MM.1S (cell line): ENCODE measurements at regions not wholly inside any gene's neighbourhood (a gene's known extent, or its start where the extent isn't known, plus 50 kb on each side); places are given as distances from the start of the nearest gene placed in this dataset.
A peak's percentile ranks its signal among the peaks of the same experiment; 100 is the strongest.

Experiments used
- DNase-seq: peaks from one replicate; pipeline ENCODE4 v3.0.0-alpha.2; 2015
- H2AFZ ChIP-seq: fragments of 300-600 bp; sonication (generic); 2 replicates; pipeline ENCODE4 v1.6.0; 2016; ENCODE audit warnings: antibody characterized with exemption, low read length
- H3F3A ChIP-seq: fragments of 300-600 bp; sonication (generic); 2 replicates; pipeline ENCODE4 v1.6.1; 2016; ENCODE audit warnings: mild to moderate bottlenecking, antibody characterized with exemption, low read length, moderate library complexity, mixed read lengths; ENCODE audit not compliant: insufficient read depth
- H3K27ac ChIP-seq: fragments of 300-600 bp; sonication (generic); 2 replicates; pipeline ENCODE4 v1.5.1; 2016; ENCODE audit warnings: mild to moderate bottlenecking, low read length
- H3K27me3 ChIP-seq: fragments of 300-600 bp; sonication (generic); replicated peaks from 2 replicates; pipeline ENCODE4 v1.6.0; 2016; ENCODE audit warnings: low read length; ENCODE audit not compliant: insufficient read depth
- H3K36me3 ChIP-seq: fragments of 300-600 bp; sonication (generic); replicated peaks from 2 replicates; pipeline ENCODE4 v1.6.1; 2016; ENCODE audit warnings: mild to moderate bottlenecking, low read length, mixed read lengths; ENCODE audit not compliant: insufficient read depth
- H3K4me1 ChIP-seq: fragments of 300-600 bp; sonication (generic); 2 replicates; pipeline ENCODE4 v1.6.1; 2016; ENCODE audit warnings: low read length, mixed read lengths
- H3K4me2 ChIP-seq: fragments of 300-600 bp; sonication (generic); 2 replicates; pipeline ENCODE4 v1.6.0; 2016; ENCODE audit warnings: low read depth, low read length
- H3K4me3 ChIP-seq: fragments of 300-600 bp; sonication (generic); 2 replicates; pipeline ENCODE4 v1.5.1; 2016; ENCODE audit warnings: low read length, mixed read lengths
- H3K79me2 ChIP-seq: fragments of 300-600 bp; sonication (generic); 2 replicates; pipeline ENCODE4 v1.6.1; 2016; ENCODE audit warnings: mixed run types, low read length, mixed read lengths
- H3K9ac ChIP-seq: fragments of 300-600 bp; sonication (generic); 2 replicates; pipeline ENCODE4 v1.6.1; 2016; ENCODE audit warnings: low read length, mixed read lengths
- H3K9me2 ChIP-seq: fragments of 300-600 bp; sonication (generic); replicated peaks from 2 replicates; pipeline ENCODE4 v1.6.1; 2016; ENCODE audit warnings: mild to moderate bottlenecking, low read length, mixed read lengths; ENCODE audit not compliant: insufficient read depth
- H3K9me3 ChIP-seq: fragments of 300-600 bp; sonication (generic); replicated peaks from 2 replicates; pipeline ENCODE4 v1.6.1; 2016; ENCODE audit warnings: mild to moderate bottlenecking, low read length, mixed read lengths; ENCODE audit not compliant: insufficient read depth
- H4K20me1 ChIP-seq: fragments of 300-600 bp; sonication (generic); 2 replicates; pipeline ENCODE4 v1.6.1; 2016; ENCODE audit warnings: mild to moderate bottlenecking, low read length, moderate library complexity, mixed read lengths; ENCODE audit not compliant: insufficient read depth
- CTCF ChIP-seq: fragments of 300-600 bp; sonication (generic); IDR thresholded peaks from 2 replicates; pipeline ENCODE4 v1.5.1; 2016; ENCODE audit warnings: antibody characterized with exemption, low read length, mixed read lengths
- EZH2 ChIP-seq: fragments of 300-600 bp; sonication (generic); optimal IDR thresholded peaks from 2 replicates; pipeline ENCODE3; 2017; ENCODE audit warnings: low read depth, mild to moderate bottlenecking, antibody characterized with exemption, low read length, mixed read lengths
- EZH2phosphoT487 ChIP-seq: fragments of 300-600 bp; sonication (generic); IDR thresholded peaks from 2 replicates; pipeline ENCODE4 v1.6.1; 2018; ENCODE audit warnings: antibody characterized with exemption, low read length

GRCh38 chr6:12635375-12635774, 81.2 kb upstream of the PHACTR1 start:
- Histone ChIP-seq H3K4me1 (peaks cover 15% of the 10 kb centered on the region), H3K36me3 (no peaks in the 10 kb centered on the region), H3K79me2 (no peaks in the 10 kb centered on the region), H3K9me2 (no peaks in the 10 kb centered on the region), H3K27me3 (no peaks in the 10 kb centered on the region), H3K9me3 (no peaks in the 10 kb centered on the region), H3F3A (no peaks in the 10 kb centered on the region), H3K4me2 (no peak overlapping the region), H3K27ac (no peak overlapping the region), H2AFZ (no peak overlapping the region), H3K4me3 (no peak overlapping the region), H4K20me1 (no peaks in the 10 kb centered on the region), H3K9ac (no peak overlapping the region)
- DNase-seq: no peak
- TF ChIP-seq EZH2 (no peak), EZH2phosphoT487 (no peak), CTCF (no peak)

- no peak for DNase-seq
- H2AFZ ChIP-seq: no peak overlapping the region
- no peaks in the 10 kb centered on the region for H3F3A ChIP-seq
- no peak for TF ChIP-seq EZH2
- no peak for TF ChIP-seq CTCF
- no peak for TF ChIP-seq EZH2phosphoT487
- peaks cover 15% of the 10 kb centered on the region for H3K4me1 ChIP-seq
- no peak overlapping the region for H3K4me3 ChIP-seq
- no peaks in the 10 kb centered on the region for H3K9me3 ChIP-seq
- no peaks in the 10 kb centered on the region for H3K27me3 ChIP-seq
- H4K20me1 ChIP-seq: no peaks in the 10 kb centered on the region
- no peak overlapping the region for H3K9ac ChIP-seq
- H3K79me2 ChIP-seq: no peaks in the 10 kb centered on the region
- no peak overlapping the region for H3K27ac ChIP-seq
- H3K36me3 ChIP-seq: no peaks in the 10 kb centered on the region
- H3K9me2 ChIP-seq: no peaks in the 10 kb centered on the region
- H3K4me2 ChIP-seq: no peak overlapping the region
These were observed 80.8 kb upstream of the PHACTR1 start for GRCh38 chr6:12635813-12636212.

GRCh38 chr6:12636336-12636735, 80.2 kb upstream of the PHACTR1 start:
- no peaks in the 10 kb centered on the region for H4K20me1 ChIP-seq
- no peak overlapping the region for H3K27ac ChIP-seq
- no peak overlapping the region for H3K9ac ChIP-seq
- no peaks in the 10 kb centered on the region for H3K79me2 ChIP-seq
- H3K4me1 ChIP-seq: peaks cover 15% of the 10 kb centered on the region
- no peaks in the 10 kb centered on the region for H3K9me3 ChIP-seq
- H3K36me3 ChIP-seq: no peaks in the 10 kb centered on the region
- H3F3A ChIP-seq: no peaks in the 10 kb centered on the region
- no peak overlapping the region for H2AFZ ChIP-seq
- TF ChIP-seq EZH2phosphoT487 (no peak), EZH2 (no peak), CTCF (peak; percentile 11; the same call in 1 of the 2 replicates)
- no peak overlapping the region for H3K4me3 ChIP-seq
- DNase-seq: no peak
- H3K9me2 ChIP-seq: no peaks in the 10 kb centered on the region
- no peak overlapping the region for H3K4me2 ChIP-seq
- no peaks in the 10 kb centered on the region for H3K27me3 ChIP-seq
